Endodermal cell (in vitro differentiated cells): ENCODE measurements at regions not wholly inside any gene's neighbourhood (a gene's known extent, or its start where the extent isn't known, plus 50 kb on each side); places are given as distances from the start of the nearest gene placed in this dataset.

Experiments
- DNase-seq: peaks from one replicate; pipeline ENCODE4 v3.0.0-alpha.2; 2017
- H3K27ac ChIP-seq: 2 replicates; pipeline ENCODE4 v1.5.1; 2013; ENCODE audit warnings: mild to moderate bottlenecking, low read depth, low read length, moderate library complexity
- H3K27me3 ChIP-seq: 2 replicates; pipeline ENCODE4 v1.6.1; 2013; ENCODE audit warnings: mild to moderate bottlenecking, low read length, moderate library complexity; ENCODE audit not compliant: insufficient read depth, control insufficient read depth, poor library complexity, severe bottlenecking
- H3K36me3 ChIP-seq: 2 replicates; pipeline ENCODE4 v1.7.0; 2013; ENCODE audit warnings: mild to moderate bottlenecking, low read length, moderate library complexity; ENCODE audit not compliant: control insufficient read depth, insufficient read depth
- H3K4me1 ChIP-seq: one replicate; pipeline ENCODE4 v1.7.0; 2013; ENCODE audit warnings: low read length; ENCODE audit not compliant: control insufficient read depth, insufficient read depth
- H3K4me3 ChIP-seq: 2 replicates; pipeline ENCODE4 v1.5.1; 2013; ENCODE audit warnings: mild to moderate bottlenecking, low read length, moderate library complexity
- H3K9ac ChIP-seq: 2 replicates; pipeline ENCODE4 v1.6.1; 2013; ENCODE audit warnings: mild to moderate bottlenecking, low read length, moderate library complexity; ENCODE audit not compliant: poor library complexity, severe bottlenecking; ENCODE audit errors: extremely low read depth
- H3K9me3 ChIP-seq: 2 replicates; pipeline ENCODE4 v1.6.1; 2013; ENCODE audit warnings: mild to moderate bottlenecking, low read length, moderate library complexity; ENCODE audit not compliant: control insufficient read depth
- H3K27ac Mint-ChIP-seq: 2 replicates; pipeline ENCODE4 v1.8.0; 2020; ENCODE audit warnings: mixed read lengths
- H3K27me3 Mint-ChIP-seq: 2 replicates; pipeline ENCODE4 v1.8.0; 2021; ENCODE audit warnings: mild to moderate bottlenecking, mixed read lengths; ENCODE audit not compliant: insufficient read depth
- H3K36me3 Mint-ChIP-seq: 2 replicates; pipeline ENCODE4 v1.8.0; 2020; ENCODE audit warnings: low read depth, mixed read lengths
- H3K4me1 Mint-ChIP-seq: 2 replicates; pipeline ENCODE4 v1.8.0; 2020; ENCODE audit warnings: mixed read lengths
- H3K4me3 Mint-ChIP-seq: 2 replicates; pipeline ENCODE4 v1.8.0; 2020; ENCODE audit warnings: mild to moderate bottlenecking, moderate library complexity, mixed read lengths
- H3K9me3 Mint-ChIP-seq: 2 replicates; pipeline ENCODE4 v1.8.0; 2020; ENCODE audit warnings: mild to moderate bottlenecking, mixed read lengths
- WGBS, 2 experiments: methylation state at CpG; one replicate each; pipeline versions ENCODE4 v1.1.5 to v1.1.7; 2013; ENCODE audit warnings: missing lambda C conversion rate in 2 of 2, mixed read lengths in 1 of 2; ENCODE audit not compliant: insufficient coverage in 1 of 2, insufficient read length in 1 of 2; 5-methylcytosine and 5-hydroxymethylcytosine counted together
- TF ChIP-seq, protein P1 (sequence below): fragments of 200-600 bp; sonication (generic); conservative IDR thresholded peaks from 2 replicates; pipeline ENCODE4 v1.5.0; 2021; ENCODE audit warnings: antibody characterized with exemption, mild to moderate bottlenecking

DNA sequence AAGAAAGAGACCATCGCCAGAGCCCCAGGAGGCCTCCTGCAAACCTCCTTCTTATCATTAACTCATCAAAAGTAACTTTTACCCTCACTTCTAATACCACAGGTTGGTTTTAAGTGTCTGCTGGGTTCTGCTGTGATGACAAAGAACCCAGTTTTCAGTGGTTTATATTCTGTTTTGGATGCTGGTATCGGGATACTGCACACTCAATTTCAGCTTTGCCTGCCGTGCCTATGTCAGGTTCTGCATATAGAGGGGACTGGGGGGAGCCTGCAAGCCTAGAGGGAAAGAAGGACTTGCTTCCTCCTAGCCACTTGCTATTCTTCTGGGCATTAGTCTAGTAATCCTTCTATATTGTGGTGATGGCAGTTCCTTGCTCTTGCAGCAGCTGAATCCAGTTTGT lies 242.4 kb downstream of the KCNRG start:
- no peak overlapping the region for H3K4me3 ChIP-seq
- no peaks in the 10 kb centered on the region for H3K9me3 ChIP-seq
- Mint-ChIP-seq H3K4me1 (no peaks in the 10 kb centered on the region), H3K27me3 (no peaks in the 10 kb centered on the region), H3K4me3 (no peak overlapping the region), H3K36me3 (peaks cover 1% of the 10 kb centered on the region), H3K9me3 (peaks cover 1% of the 10 kb centered on the region), H3K27ac (no peak overlapping the region)
- H3K27me3 ChIP-seq: no peaks in the 10 kb centered on the region
- WGBS, 2 experiments: 85% methylated on average over 3 of the region's 3 CpGs; no CpG with 5 or more reads in 1 of the 2 experiments
- no peak for DNase-seq
- no peak overlapping the region for H3K9ac ChIP-seq
- H3K36me3 ChIP-seq: no peaks in the 10 kb centered on the region
- no peaks in the 10 kb centered on the region for H3K4me1 ChIP-seq
- H3K27ac ChIP-seq: no peak overlapping the region
- TF ChIP-seq, protein P1, sequence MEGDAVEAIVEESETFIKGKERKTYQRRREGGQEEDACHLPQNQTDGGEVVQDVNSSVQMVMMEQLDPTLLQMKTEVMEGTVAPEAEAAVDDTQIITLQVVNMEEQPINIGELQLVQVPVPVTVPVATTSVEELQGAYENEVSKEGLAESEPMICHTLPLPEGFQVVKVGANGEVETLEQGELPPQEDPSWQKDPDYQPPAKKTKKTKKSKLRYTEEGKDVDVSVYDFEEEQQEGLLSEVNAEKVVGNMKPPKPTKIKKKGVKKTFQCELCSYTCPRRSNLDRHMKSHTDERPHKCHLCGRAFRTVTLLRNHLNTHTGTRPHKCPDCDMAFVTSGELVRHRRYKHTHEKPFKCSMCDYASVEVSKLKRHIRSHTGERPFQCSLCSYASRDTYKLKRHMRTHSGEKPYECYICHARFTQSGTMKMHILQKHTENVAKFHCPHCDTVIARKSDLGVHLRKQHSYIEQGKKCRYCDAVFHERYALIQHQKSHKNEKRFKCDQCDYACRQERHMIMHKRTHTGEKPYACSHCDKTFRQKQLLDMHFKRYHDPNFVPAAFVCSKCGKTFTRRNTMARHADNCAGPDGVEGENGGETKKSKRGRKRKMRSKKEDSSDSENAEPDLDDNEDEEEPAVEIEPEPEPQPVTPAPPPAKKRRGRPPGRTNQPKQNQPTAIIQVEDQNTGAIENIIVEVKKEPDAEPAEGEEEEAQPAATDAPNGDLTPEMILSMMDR: no peak

DNA sequence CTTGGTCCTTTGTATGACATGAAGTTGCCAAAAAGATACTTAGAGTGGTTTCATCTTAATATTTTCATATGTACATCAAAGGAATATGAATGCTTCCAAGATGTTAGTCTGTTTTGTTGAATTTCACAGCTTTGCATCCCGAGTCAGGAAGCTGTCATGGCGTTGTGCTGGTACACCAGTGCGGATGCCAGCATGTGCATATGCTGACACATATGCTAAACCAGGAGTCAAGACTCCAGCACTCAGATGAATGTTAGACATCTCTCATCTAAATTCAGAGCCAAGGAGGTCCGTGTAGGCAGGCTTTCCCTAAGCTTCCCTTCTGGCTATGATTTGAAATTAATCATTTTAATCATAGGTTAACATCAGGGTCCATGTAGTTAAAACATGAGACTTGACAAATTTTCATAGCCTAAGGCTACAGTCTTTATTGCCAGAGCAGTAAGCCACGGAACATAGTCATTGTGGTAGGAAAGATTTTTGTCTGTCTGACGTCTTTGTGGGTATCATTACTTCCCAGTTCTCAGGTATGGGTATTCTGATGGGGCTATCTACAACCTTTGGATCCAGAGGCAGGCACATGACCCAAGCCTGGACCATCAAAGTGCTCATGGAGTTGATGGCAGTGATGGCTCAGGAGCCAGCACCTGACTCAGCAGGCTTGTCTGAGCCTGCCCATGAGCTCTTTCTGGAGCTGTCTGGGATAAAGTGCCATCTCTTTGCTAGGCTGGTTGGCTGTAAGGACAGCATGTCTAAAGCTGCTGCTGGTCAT lies 246.1 kb downstream of the KCNRG start:
- 81 to 93% methylated on average over 4 to 6 of the region's 6 CpGs for WGBS, 2 experiments
- peaks cover 1% of the 10 kb centered on the region for H3K9me3 Mint-ChIP-seq

DNA sequence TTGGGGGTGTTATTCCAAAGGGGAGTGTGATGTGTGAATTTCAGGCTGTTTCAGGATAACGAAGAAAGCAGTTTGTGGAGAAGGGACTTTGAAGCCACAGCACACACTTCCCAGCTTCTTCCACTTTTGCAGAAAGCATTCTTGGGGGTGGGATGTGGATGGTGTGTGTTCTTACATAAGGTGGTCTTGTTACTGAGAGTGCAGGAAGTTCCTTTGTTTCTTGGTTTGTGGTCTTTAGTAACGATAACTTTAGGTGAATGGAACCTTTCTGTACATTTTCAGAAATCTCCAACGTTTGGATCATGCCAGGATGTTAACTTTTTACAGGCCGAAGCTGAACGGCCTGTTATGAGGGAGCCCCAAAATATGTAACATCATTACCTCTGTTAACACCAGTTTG lies 251.8 kb downstream of the KCNRG start:
- Mint-ChIP-seq H3K9me3 (no peaks in the 10 kb centered on the region), H3K4me3 (no peak overlapping the region), H3K4me1 (peaks cover 3% of the 10 kb centered on the region), H3K36me3 (no peaks in the 10 kb centered on the region), H3K27ac (no peak overlapping the region), H3K27me3 (no peaks in the 10 kb centered on the region)
- no peaks in the 10 kb centered on the region for H3K4me1 ChIP-seq
- TF ChIP-seq, protein P1: no peak
- no peak overlapping the region for H3K27ac ChIP-seq
- DNase-seq: no peak
- H3K9ac ChIP-seq: no peak overlapping the region
- 87 to 100% methylated on average over 2 to 5 of the region's 5 CpGs for WGBS, 2 experiments
- no peaks in the 10 kb centered on the region for H3K27me3 ChIP-seq
- no peaks in the 10 kb centered on the region for H3K9me3 ChIP-seq
- H3K36me3 ChIP-seq: no peaks in the 10 kb centered on the region
- H3K4me3 ChIP-seq: no peak overlapping the region

More for the DNA sequence above, 246.1 kb downstream of the KCNRG start:
- Histone ChIP-seq H3K36me3 (no peaks in the 10 kb centered on the region), H3K9ac (no peak overlapping the region), H3K27me3 (no peaks in the 10 kb centered on the region), H3K4me1 (no peaks in the 10 kb centered on the region), H3K4me3 (no peak overlapping the region), H3K9me3 (no peaks in the 10 kb centered on the region), H3K27ac (no peak overlapping the region)
- Mint-ChIP-seq H3K4me1 (no peaks in the 10 kb centered on the region), H3K27me3 (no peaks in the 10 kb centered on the region), H3K36me3 (peaks cover 1% of the 10 kb centered on the region), H3K27ac (no peak overlapping the region), H3K4me3 (no peak overlapping the region)
- DNase-seq: no peak
- TF ChIP-seq, protein P1: no peak
